ENCODE measurements at regions not wholly inside any gene's neighbourhood (a gene's known extent, or its start where the extent isn't known, plus 50 kb on each side); places are given as distances from the start of the nearest gene placed in this dataset.

- TF ChIP-seq EZH2 (IDR thresholded peaks at IDR 0.05) (no peak), POLR2AphosphoS5 (IDR thresholded peaks at IDR 0.05; ENCODE audit: borderline replicate concordance, low read depth, low read length) (no peak)
These were observed 120.0 kb upstream of the SHISA3 start for GRCh38 chr4:42277291-42277690.

All from SK-N-MC (cell line).